Activated CD4-positive, CD25-positive, alpha-beta regulatory T cell (primary cell): ENCODE measurements at regions not wholly inside any gene's neighbourhood (a gene's known extent, or its start where the extent isn't known, plus 50 kb on each side); places are given as distances from the start of the nearest gene placed in this dataset.

Experiments
- DNase-seq, 4 experiments: peaks; one replicate each; lab custom pipeline; 2025; lab: John Stamatoyannopoulos, UW

- DNase-seq = no peak
Measured at GRCh38 chr4:104677116-104677515, 182.4 kb upstream of the CXXC4 start.

GRCh38 chr4:104682311-104682710 lies 187.6 kb upstream of the CXXC4 start:
- no peak for DNase-seq

- DNase-seq = no peak
Measured at GRCh38 chr4:104693601-104694201, 199.0 kb upstream of the CXXC4 start.

GRCh38 chr4:104716584-104716983 lies 221.9 kb upstream of the CXXC4 start:
- no peak for DNase-seq

GRCh38 chr4:104719539-104720230 lies 225.0 kb upstream of the CXXC4 start:
- DNase-seq = no peak

GRCh38 chr4:104722467-104722866 lies 227.8 kb upstream of the CXXC4 start:
- DNase-seq = no peak

- no peak for DNase-seq
Measured at GRCh38 chr4:104726002-104726401, 231.3 kb upstream of the CXXC4 start.

- DNase-seq = no peak
Measured at GRCh38 chr4:104727643-104728042, 232.9 kb upstream of the CXXC4 start.

- no peak for DNase-seq
Measured at GRCh38 chr4:104728380-104729122, 233.9 kb upstream of the CXXC4 start.

- no peak for DNase-seq
Measured at GRCh38 chr4:104732766-104733165, 238.1 kb upstream of the CXXC4 start.

- DNase-seq = no peak
Measured at GRCh38 chr4:104735174-104735573, 240.5 kb upstream of the CXXC4 start.

- DNase-seq = no peak
Measured at GRCh38 chr4:104740161-104740560, 245.5 kb upstream of the CXXC4 start.

GRCh38 chr4:104743215-104743653 lies 248.5 kb upstream of the CXXC4 start:
- no peak for DNase-seq

- no peak for DNase-seq
Measured at GRCh38 chr4:104747635-104748034, 252.9 kb upstream of the CXXC4 start.

- DNase-seq = no peak
Measured at GRCh38 chr4:104749062-104749461, 254.4 kb upstream of the CXXC4 start.

GRCh38 chr4:104750008-104750407 lies 255.3 kb upstream of the CXXC4 start:
- DNase-seq = no peak

- DNase-seq = no peak
Measured at GRCh38 chr4:104751468-104751867, 256.8 kb upstream of the CXXC4 start.

- no peak for DNase-seq
Measured at GRCh38 chr4:104752337-104752736, 257.6 kb upstream of the CXXC4 start.

- no peak for DNase-seq
Measured at GRCh38 chr4:104756837-104757236, 262.1 kb upstream of the CXXC4 start.

- no peak for DNase-seq
Measured at GRCh38 chr4:104758574-104758973, 263.9 kb upstream of the CXXC4 start.

- DNase-seq = no peak
Measured at GRCh38 chr4:104763554-104764222, 269.0 kb upstream of the CXXC4 start.

GRCh38 chr4:104766676-104767075 lies 272.0 kb upstream of the CXXC4 start:
- no peak for DNase-seq

GRCh38 chr4:104772849-104773248 lies 278.2 kb upstream of the CXXC4 start:
- DNase-seq = no peak
